SU-DHL-6 (cell line): ENCODE measurements at regions not wholly inside any gene's neighbourhood (a gene's known extent, or its start where the extent isn't known, plus 50 kb on each side); places are given as distances from the start of the nearest gene placed in this dataset.

Experiments used
- H2AFZ ChIP-seq: fragments of 200-600 bp; sonication (generic); 2 replicates; pipeline ENCODE4 v1.6.1; 2014; ENCODE audit warnings: low read depth, mild to moderate bottlenecking, moderate library complexity, mixed read lengths, antibody characterized with exemption, low read length; ENCODE audit not compliant: severe bottlenecking
- H3F3A ChIP-seq: fragments of 200-600 bp; shearing (Covaris generic); 2 replicates; pipeline ENCODE4 v1.6.0; 2016; ENCODE audit warnings: antibody characterized with exemption, mild to moderate bottlenecking; ENCODE audit not compliant: insufficient read depth
- H3K27ac ChIP-seq: fragments of 200-600 bp; sonication (generic); 2 replicates; pipeline ENCODE4 v1.5.1; 2016; ENCODE audit warnings: low read depth, mild to moderate bottlenecking, low read length, moderate library complexity, mixed read lengths
- H3K27me3 ChIP-seq: fragments of 200-600 bp; sonication (generic), shearing (Covaris generic); 2 replicates; pipeline ENCODE4 v1.6.0; 2014; ENCODE audit warnings: mild to moderate bottlenecking, low read length
- H3K36me3 ChIP-seq: fragments of 200-600 bp; sonication (generic); 2 replicates; pipeline ENCODE4 v1.6.1; 2014; ENCODE audit warnings: mild to moderate bottlenecking, low read length, mixed read lengths
- H3K4me2 ChIP-seq: fragments of 300-600, 200-600 bp; shearing (Covaris generic), sonication (generic); 2 replicates; pipeline ENCODE4 v1.6.0; 2014; ENCODE audit warnings: low read length, low read depth, mild to moderate bottlenecking; ENCODE audit not compliant: poor library complexity, severe bottlenecking
- H3K4me3 ChIP-seq: fragments of 200-600 bp; sonication (generic); 2 replicates; pipeline ENCODE4 v1.5.1; 2014; ENCODE audit warnings: antibody characterized with exemption, low read length, mild to moderate bottlenecking, mixed read lengths; ENCODE audit not compliant: insufficient read depth, poor library complexity, severe bottlenecking
- H3K79me2 ChIP-seq: fragments of 200-600 bp; sonication (generic); 2 replicates; pipeline ENCODE4 v1.6.1; 2014; ENCODE audit warnings: mild to moderate bottlenecking, low read length, moderate library complexity; ENCODE audit not compliant: insufficient read depth
- H3K9ac ChIP-seq: fragments of 200-600 bp; sonication (generic); 2 replicates; pipeline ENCODE4 v1.7.0; 2014; ENCODE audit warnings: mild to moderate bottlenecking, low read length
- H3K9me2 ChIP-seq: fragments of 200-600 bp; sonication (generic); replicated peaks from 2 replicates; pipeline ENCODE4 v1.6.1; 2014; ENCODE audit warnings: low read length; ENCODE audit not compliant: insufficient read depth
- H3K9me3 ChIP-seq: fragments of 200-600 bp; sonication (generic); 2 replicates; pipeline ENCODE4 v1.6.1; 2014; ENCODE audit warnings: low read length, mixed read lengths; ENCODE audit not compliant: insufficient read depth
- H4K20me1 ChIP-seq: fragments of 200-600 bp; sonication (generic); 2 replicates; pipeline ENCODE4 v1.6.1; 2014; ENCODE audit warnings: low read depth, mild to moderate bottlenecking, antibody characterized with exemption, low read length, moderate library complexity, mixed read lengths
- CTCF ChIP-seq: fragments of 200-600 bp; sonication (generic); IDR thresholded peaks from one replicate; pipeline ENCODE4 v1.5.1; 2017; ENCODE audit warnings: antibody characterized with exemption, mild to moderate bottlenecking, low read length, moderate library complexity; ENCODE audit not compliant: insufficient read depth, poor library complexity, severe bottlenecking
- EZH2phosphoT487 ChIP-seq: fragments of 200-600 bp; sonication (generic), shearing (Covaris generic); conservative IDR thresholded peaks from 2 replicates; pipeline ENCODE4 v1.6.1; 2018; ENCODE audit warnings: mild to moderate bottlenecking, antibody characterized with exemption, low read length, moderate library complexity, mixed read lengths

- Histone ChIP-seq H3K36me3 (no peaks in the 10 kb centered on the region), H3K9ac (no peak overlapping the region), H3K27me3 (no peaks in the 10 kb centered on the region), H3K4me2 (no peak overlapping the region), H3K79me2 (no peaks in the 10 kb centered on the region), H3K27ac (no peak overlapping the region), H3F3A (no peaks in the 10 kb centered on the region), H3K4me3 (no peak overlapping the region), H2AFZ (no peak overlapping the region), H3K9me2 (no peaks in the 10 kb centered on the region), H3K9me3 (no peaks in the 10 kb centered on the region), H4K20me1 (no peaks in the 10 kb centered on the region)
- no peak for TF ChIP-seq CTCF
- no peak for TF ChIP-seq EZH2phosphoT487
Measured at GRCh38 chr4:57287687-57288604, 177.8 kb upstream of the IGFBP7 start.

GRCh38 chr4:57282933-57283310 is 172.7 kb upstream of the IGFBP7 start:
- Histone ChIP-seq H3K9me2 (no peaks in the 10 kb centered on the region), H3K9me3 (no peaks in the 10 kb centered on the region), H3K4me2 (no peak overlapping the region), H2AFZ (no peak overlapping the region), H3K36me3 (no peaks in the 10 kb centered on the region), H3K4me3 (no peak overlapping the region), H3K9ac (no peak overlapping the region), H3K27ac (no peak overlapping the region), H4K20me1 (no peaks in the 10 kb centered on the region), H3K27me3 (no peaks in the 10 kb centered on the region), H3K79me2 (no peaks in the 10 kb centered on the region), H3F3A (no peaks in the 10 kb centered on the region)
- TF ChIP-seq CTCF, result no peak
- no peak for TF ChIP-seq EZH2phosphoT487

GRCh38 chr4:57280481-57280880 is 170.3 kb upstream of the IGFBP7 start:
- no peak overlapping the region for H2AFZ ChIP-seq

More at GRCh38 chr4:57280481-57280880, 170.3 kb upstream of the IGFBP7 start:
- no peak overlapping the region for H3K27ac ChIP-seq
- no peaks in the 10 kb centered on the region for H3K27me3 ChIP-seq
- no peaks in the 10 kb centered on the region for H3K36me3 ChIP-seq
- H3K4me2 ChIP-seq, result no peak overlapping the region
- no peaks in the 10 kb centered on the region for H3K9me3 ChIP-seq
- no peak for TF ChIP-seq EZH2phosphoT487
- no peak for TF ChIP-seq CTCF
- no peak overlapping the region for H3K9ac ChIP-seq
- H3K4me3 ChIP-seq, result no peak overlapping the region
- no peaks in the 10 kb centered on the region for H4K20me1 ChIP-seq
- H3F3A ChIP-seq, result no peaks in the 10 kb centered on the region
- H3K79me2 ChIP-seq, result no peaks in the 10 kb centered on the region
- no peaks in the 10 kb centered on the region for H3K9me2 ChIP-seq
